Suprapubic skin (tissue), 4 donors: ENCODE measurements at regions not wholly inside any gene's neighbourhood (a gene's known extent, or its start where the extent isn't known, plus 50 kb on each side); places are given as distances from the start of the nearest gene placed in this dataset.

Experiments used
- DNase-seq, 2 donors: peaks; one replicate each; pipeline ENCODE4 v3.0.0-alpha.2; 2019; ENCODE audit warnings: low spot score in 2 of 2
- H3K27ac ChIP-seq: fragments of 200-600 bp; sonication (generic); one replicate; pipeline ENCODE4 v1.5.1; 2019
- H3K27me3 ChIP-seq: fragments of 200-600 bp; sonication (generic); one replicate; pipeline ENCODE4 v1.5.1; 2019
- H3K36me3 ChIP-seq: fragments of 200-600 bp; sonication (generic); one replicate; pipeline ENCODE4 v1.5.1; 2019
- H3K4me1 ChIP-seq: fragments of 200-600 bp; sonication (generic); one replicate; pipeline ENCODE4 v1.5.1; 2019
- H3K4me3 ChIP-seq: fragments of 200-600 bp; sonication (generic); one replicate; pipeline ENCODE4 v1.5.1; 2019; ENCODE audit warnings: mild to moderate bottlenecking
- H3K9me3 ChIP-seq: fragments of 200-600 bp; sonication (generic); one replicate; pipeline ENCODE4 v1.5.1; 2019
- CTCF ChIP-seq, 2 donors: fragments of 200-600 bp in 1 of 2; fragments of 450-650 bp in 1 of 2; sonication (generic) in 1 of 2; IDR thresholded peaks; one replicate each; pipeline ENCODE4 v1.5.1; 2016 to 2019; ENCODE audit warnings: antibody characterized with exemption in 2 of 2, mild to moderate bottlenecking in 1 of 2, moderate library complexity in 1 of 2
- EP300 ChIP-seq: sonication (generic); formaldehyde crosslinking; IDR thresholded peaks from one replicate; pipeline ENCODE4 v1.6.1; 2017; ENCODE audit warnings: antibody characterized with exemption
- POLR2A ChIP-seq, 2 donors: fragments of 450-650 bp; IDR thresholded peaks; one replicate each; pipeline ENCODE4 v1.6.1; 2017; ENCODE audit warnings: antibody characterized with exemption in 2 of 2, mild to moderate bottlenecking in 2 of 2, moderate library complexity in 2 of 2
- POLR2AphosphoS5 ChIP-seq, 3 donors: sonication (generic); formaldehyde crosslinking; IDR thresholded peaks; one replicate each; pipeline ENCODE4 v1.6.1; 2017; ENCODE audit warnings: antibody characterized with exemption in 3 of 3
- WGBS: methylation state at CpG from one replicate; pipeline ENCODE4 v1.1.5; 2018; 5-methylcytosine and 5-hydroxymethylcytosine counted together

- Histone ChIP-seq H3K27ac (no peak overlapping the region), H3K27me3 (no peaks in the 10 kb centered on the region), H3K36me3 (no peaks in the 10 kb centered on the region), H3K9me3 (no peaks in the 10 kb centered on the region), H3K4me3 (no peak overlapping the region), H3K4me1 (no peaks in the 10 kb centered on the region)
- 61% methylated on average over 3 of the region's 3 CpGs for WGBS
- no peak for TF ChIP-seq EP300
- no peak for DNase-seq
Observed at GRCh38 chr14:44027397-44027796, 479.7 kb downstream of the FSCB start.

DNA sequence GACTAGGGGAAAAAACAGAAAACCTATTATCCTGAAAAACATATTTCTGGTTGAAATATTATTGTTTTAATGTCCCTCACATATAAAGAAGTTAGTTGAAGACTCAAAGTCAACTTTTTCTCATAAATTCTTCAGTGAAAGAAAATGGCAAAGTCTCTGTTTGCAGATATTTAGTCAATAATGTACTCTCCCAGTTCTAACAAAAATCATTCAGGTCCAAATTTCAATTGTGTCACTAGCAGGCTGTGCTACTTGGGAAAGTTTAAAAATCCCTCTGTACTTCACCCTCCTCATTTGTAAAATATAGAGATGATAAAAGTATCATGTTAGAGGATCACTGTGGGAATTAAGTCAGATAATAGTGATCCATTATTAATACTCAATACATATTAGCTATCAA is 496.5 kb downstream of the FSCB start:
- TF ChIP-seq CTCF (IDR thresholded peaks at IDR 0.05) (no peak), EP300 (no peak), POLR2AphosphoS5 (IDR thresholded peaks at IDR 0.05) (no peak), POLR2A (IDR thresholded peaks at IDR 0.05) (no peak)
- DNase-seq, result no peak
- H3K4me1 ChIP-seq, result no peaks in the 10 kb centered on the region
- H3K27me3 ChIP-seq, result no peaks in the 10 kb centered on the region
- H3K4me3 ChIP-seq, result no peak overlapping the region
- no peak overlapping the region for H3K27ac ChIP-seq
- H3K36me3 ChIP-seq, result no peaks in the 10 kb centered on the region
- H3K9me3 ChIP-seq, result no peaks in the 10 kb centered on the region

- Histone ChIP-seq H3K9me3 (no peaks in the 10 kb centered on the region), H3K36me3 (no peaks in the 10 kb centered on the region), H3K4me3 (no peak overlapping the region), H3K4me1 (no peaks in the 10 kb centered on the region), H3K27ac (no peak overlapping the region), H3K27me3 (no peaks in the 10 kb centered on the region)
- WGBS, result 42% methylated on average over 3 of the region's 3 CpGs
- no peak for DNase-seq
- no peak for TF ChIP-seq POLR2A (IDR thresholded peaks at IDR 0.05)
- TF ChIP-seq CTCF (IDR thresholded peaks at IDR 0.05), result no peak
Observed at GRCh38 chr14:44010071-44010470, 497.0 kb downstream of the FSCB start.

- Histone ChIP-seq H3K36me3 (no peaks in the 10 kb centered on the region), H3K27ac (no peak overlapping the region), H3K27me3 (no peaks in the 10 kb centered on the region), H3K4me3 (no peak overlapping the region), H3K9me3 (no peaks in the 10 kb centered on the region), H3K4me1 (no peaks in the 10 kb centered on the region)
- no peak for DNase-seq
- no peak for TF ChIP-seq POLR2A (IDR thresholded peaks at IDR 0.05)
- WGBS, result 75% methylated on average over 1 of the region's 1 CpG
Observed at GRCh38 chr14:44009642-44010041, 497.4 kb downstream of the FSCB start.

GRCh38 chr14:43988989-43989388 is 518.1 kb downstream of the FSCB start:
- Histone ChIP-seq H3K4me1 (no peaks in the 10 kb centered on the region), H3K4me3 (no peak overlapping the region), H3K9me3 (no peaks in the 10 kb centered on the region), H3K27ac (no peak overlapping the region), H3K36me3 (no peaks in the 10 kb centered on the region), H3K27me3 (no peaks in the 10 kb centered on the region)
- TF ChIP-seq EP300 (no peak), POLR2AphosphoS5 (IDR thresholded peaks at IDR 0.05) (no peak), POLR2A (IDR thresholded peaks at IDR 0.05) (no peak), CTCF (IDR thresholded peaks at IDR 0.05) (no peak)
- DNase-seq, result no peak

DNA sequence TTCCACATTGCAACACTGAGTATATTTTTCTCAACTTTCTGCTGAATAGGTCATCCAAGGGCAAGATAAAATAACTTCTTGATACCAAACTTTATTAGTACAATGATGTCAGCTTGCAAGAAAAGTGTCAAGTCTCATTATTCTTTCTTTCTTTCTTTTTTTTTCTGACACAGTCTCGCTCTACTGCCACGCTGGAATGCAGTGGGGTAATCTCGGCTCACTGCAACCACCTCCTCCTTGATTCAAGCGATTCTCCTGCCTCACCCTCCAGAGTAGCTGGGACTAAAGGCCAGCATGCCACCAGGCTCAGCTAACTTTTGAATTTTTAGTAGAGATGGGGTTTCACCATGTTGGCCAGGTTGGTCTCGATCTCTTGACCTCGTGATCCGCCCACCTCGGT is 523.4 kb downstream of the FSCB start:
- WGBS, result 80% methylated on average over 8 of the region's 8 CpGs
- no peak overlapping the region for H3K4me3 ChIP-seq
- no peaks in the 10 kb centered on the region for H3K9me3 ChIP-seq
- DNase-seq, result no peak
- H3K27ac ChIP-seq, result no peak overlapping the region
- H3K27me3 ChIP-seq, result no peaks in the 10 kb centered on the region
- no peaks in the 10 kb centered on the region for H3K4me1 ChIP-seq
- TF ChIP-seq CTCF (IDR thresholded peaks at IDR 0.05) (no peak), POLR2AphosphoS5 (IDR thresholded peaks at IDR 0.05) (no peak), EP300 (no peak)
- no peaks in the 10 kb centered on the region for H3K36me3 ChIP-seq
